ENCODE measurements at regions not wholly inside any gene's neighbourhood (a gene's known extent, or its start where the extent isn't known, plus 50 kb on each side); places are given as distances from the start of the nearest gene placed in this dataset.

DNA sequence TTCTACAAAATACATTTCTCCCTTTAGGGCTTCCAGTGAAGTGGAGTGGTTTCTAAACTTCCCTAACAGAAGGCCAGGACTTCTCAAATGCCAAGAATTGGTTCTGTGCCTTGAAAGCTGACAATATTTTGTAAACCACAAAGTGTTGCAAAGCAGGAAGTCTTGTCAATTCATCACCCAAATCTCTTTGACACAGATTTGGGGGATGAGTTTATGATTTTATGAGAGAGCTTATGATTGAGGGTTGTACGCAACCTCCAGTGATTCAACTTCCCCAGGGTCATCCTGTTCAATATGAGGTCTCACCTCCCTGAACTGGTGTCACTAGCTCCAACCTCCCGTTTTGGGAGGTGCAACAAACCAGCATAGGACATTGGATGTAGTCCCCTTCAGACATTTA lies 83.7 kb downstream of the PRLHR start:
- TF ChIP-seq CTCF (IDR thresholded peaks at IDR 0.05) = no peak
- TF ChIP-seq POLR2A (IDR thresholded peaks at IDR 0.05) = no peak
- no peak for TF ChIP-seq POLR2AphosphoS5 (IDR thresholded peaks at IDR 0.05)
